Fibroblast of skin of scalp (primary cell): ENCODE measurements at regions not wholly inside any gene's neighbourhood (a gene's known extent, or its start where the extent isn't known, plus 50 kb on each side); places are given as distances from the start of the nearest gene placed in this dataset.

Experiments
- DNase-seq: peaks from one replicate; pipeline ENCODE4 v3.0.0-alpha.2; 2013

GRCh38 chr6:54060286-54060685, 51.0 kb upstream of the MLIP start:
- DNase-seq = peak; percentile 47
